ENCODE measurements at regions not wholly inside any gene's neighbourhood (a gene's known extent, or its start where the extent isn't known, plus 50 kb on each side); places are given as distances from the start of the nearest gene placed in this dataset.

GRCh38 chr15:35161694-35162093 lies 76.6 kb upstream of the NANOGP8 start:
- DNase-seq (ENCODE audit: low read depth): no peak

- DNase-seq (ENCODE audit: low read depth): no peak
Measured at GRCh38 chr15:35159170-35159569, 74.1 kb upstream of the NANOGP8 start.

GRCh38 chr15:35151782-35152181 lies 66.7 kb upstream of the NANOGP8 start:
- no peak for DNase-seq (ENCODE audit: low read depth)

GRCh38 chr15:35151381-35151780 lies 66.3 kb upstream of the NANOGP8 start:
- no peak for DNase-seq (ENCODE audit: low read depth)

- DNase-seq (ENCODE audit: low read depth): no peak
Measured at GRCh38 chr15:35150361-35150760, 65.3 kb upstream of the NANOGP8 start.

- no peak for DNase-seq (ENCODE audit: low read depth)
Measured at GRCh38 chr15:35145336-35145735, 60.2 kb upstream of the NANOGP8 start.

- DNase-seq (ENCODE audit: low read depth): no peak
Measured at GRCh38 chr15:35142578-35142977, 57.5 kb upstream of the NANOGP8 start.

DNA sequence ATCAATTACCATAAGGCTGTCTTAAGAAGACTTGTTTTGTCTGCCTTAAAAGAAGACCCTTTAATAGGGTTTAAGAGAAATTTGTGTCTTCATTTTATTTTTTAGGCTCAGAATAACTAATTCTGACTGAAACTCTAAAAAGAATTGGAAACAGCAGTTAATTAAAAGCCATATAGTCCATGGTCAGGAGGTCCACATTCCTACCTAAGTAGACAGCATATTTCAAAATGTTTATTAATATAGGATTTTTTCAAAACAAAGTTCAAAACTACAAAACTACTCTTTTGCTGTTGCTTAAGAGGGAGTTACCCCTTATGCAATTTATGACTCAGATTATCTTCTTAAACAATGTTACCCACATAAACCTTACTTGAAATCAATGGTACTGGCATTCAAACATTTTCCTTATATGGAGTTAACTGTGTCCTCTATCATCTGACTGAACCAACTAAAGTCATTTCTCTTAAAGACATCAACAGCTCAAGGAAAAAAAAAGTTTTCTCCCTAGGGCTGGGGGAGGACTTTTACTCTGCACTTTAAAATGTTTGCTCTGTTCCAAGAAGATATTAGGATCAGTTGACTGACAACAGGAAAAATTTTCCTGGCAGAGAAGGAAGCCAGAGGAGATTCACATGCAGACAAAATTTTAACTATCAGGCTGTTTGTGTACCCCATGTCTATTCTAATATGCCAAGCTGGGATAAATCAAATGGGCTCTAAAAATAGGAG lies 56.8 kb upstream of the NANOGP8 start:
- DNase-seq (ENCODE audit: low read depth): peak; percentile 73

DNA sequence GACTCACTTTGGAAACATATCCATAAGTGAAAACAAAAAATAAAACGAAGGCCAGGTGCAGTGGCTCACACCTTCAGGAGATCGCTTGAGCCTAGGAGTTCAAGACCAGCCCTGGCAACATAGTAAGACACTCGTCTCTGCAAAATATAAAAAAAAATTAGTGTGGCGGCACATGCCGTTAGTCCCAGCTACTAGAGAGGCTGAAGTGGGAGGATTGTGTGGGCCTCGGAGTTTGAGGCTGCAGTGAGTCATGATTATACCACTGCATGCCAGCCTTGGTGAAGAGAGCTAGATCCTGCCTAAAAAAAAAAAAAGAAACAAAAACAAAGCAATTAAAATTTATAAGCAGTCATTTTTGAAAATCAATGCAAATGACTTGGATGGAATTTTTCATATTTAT lies 54.7 kb upstream of the NANOGP8 start:
- DNase-seq (ENCODE audit: low read depth): no peak

GRCh38 chr15:35137190-35137574 lies 52.1 kb upstream of the NANOGP8 start:
- DNase-seq (ENCODE audit: low read depth): no peak

- DNase-seq (ENCODE audit: low read depth): no peak
Measured at GRCh38 chr15:35136321-35137189, 51.5 kb upstream of the NANOGP8 start.
